H1 (cell line): ENCODE measurements at regions not wholly inside any gene's neighbourhood (a gene's known extent, or its start where the extent isn't known, plus 50 kb on each side); places are given as distances from the start of the nearest gene placed in this dataset.

Source experiments
- CTCF ChIA-PET: fragments of 300-600 bp; sonication (Branson Sonifier 250); formaldehyde crosslinking; loops from one replicate; lab custom pipeline; 2021; ENCODE audit not compliant: partially characterized antibody; lab: Charles Lee
- POLR2A ChIA-PET: fragments of 300-600 bp; sonication (Branson Sonifier 250); formaldehyde crosslinking; loops from one replicate; lab custom pipeline; 2021; ENCODE audit warnings: inconsistent platforms; ENCODE audit not compliant: partially characterized antibody; lab: Charles Lee
- DNase-seq, 2 experiments: peaks; one replicate each; pipeline versions ENCODE4 v3.0.0 to v3.0.0-alpha.2; 2010 to 2022; ENCODE audit warnings: low spot score in 2 of 2, low read depth in 1 of 2, mixed read lengths in 1 of 2
- FAIRE-seq: peaks from 2 replicates; lab custom pipeline; 2011; peaks lifted over from hg19 to GRCh38; lab: Jason Lieb, UNC
- H2AFZ ChIP-seq: 2 replicates; pipeline ENCODE4 v1.8.1; 2012; ENCODE audit warnings: low read length, inconsistent platforms
- H2AK5ac ChIP-seq: 2 replicates; pipeline ENCODE4 v1.6.1; 2013; ENCODE audit warnings: low read depth, low read length
- H2BK120ac ChIP-seq: replicated peaks from 2 replicates; pipeline ENCODE3; 2013; ENCODE audit warnings: low read depth, low read length, inconsistent platforms
- H2BK12ac ChIP-seq: 2 replicates; pipeline ENCODE4 v1.6.1; 2013; ENCODE audit warnings: low read depth, low read length
- H2BK15ac ChIP-seq: 2 replicates; pipeline ENCODE4 v1.6.1; 2013; ENCODE audit warnings: low read length
- H2BK20ac ChIP-seq: 2 replicates; pipeline ENCODE4 v1.6.1; 2013; ENCODE audit warnings: low read length
- H2BK5ac ChIP-seq: 2 replicates; pipeline ENCODE4 v1.6.1; 2013; ENCODE audit warnings: low read depth, low read length
- H3K14ac ChIP-seq: 2 replicates; pipeline ENCODE4 v1.6.1; 2013; ENCODE audit warnings: inconsistent platforms; ENCODE audit not compliant: insufficient read length
- H3K18ac ChIP-seq: 2 replicates; pipeline ENCODE4 v1.6.1; 2013; ENCODE audit warnings: low read length; ENCODE audit errors: extremely low read depth
- H3K23ac ChIP-seq: 2 replicates; pipeline ENCODE4 v1.6.1; 2013; ENCODE audit warnings: inconsistent platforms; ENCODE audit not compliant: insufficient read length
- H3K23me2 ChIP-seq: 2 replicates; pipeline ENCODE4 v1.6.1; 2013; ENCODE audit warnings: low read depth, low read length
- H3K27ac ChIP-seq: 2 replicates; pipeline ENCODE4 v1.6.1; 2011; ENCODE audit warnings: low read depth, low read length, inconsistent platforms
- H3K27me3 ChIP-seq, 4 experiments: replicated peaks in 1 of 4; 1 replicate in 1 of 4; 2 replicates in 3 of 4; pipeline versions ENCODE4 v1.6.1 to v1.8.1; 2011 to 2013; ENCODE audit warnings: low read length in 3 of 4, mild to moderate bottlenecking in 3 of 4, inconsistent platforms in 2 of 4, mixed read lengths in 2 of 4, moderate library complexity in 1 of 4; ENCODE audit not compliant: control insufficient read depth in 3 of 4, insufficient read depth in 3 of 4; ENCODE audit errors: extremely low read depth in 1 of 4
- H3K36me3 ChIP-seq, 4 experiments: 2 replicates each; pipeline versions ENCODE4 v1.6.1 to v1.8.1; 2011 to 2013; ENCODE audit warnings: mild to moderate bottlenecking in 4 of 4, low read length in 3 of 4, moderate library complexity in 2 of 4, control low read depth in 1 of 4, inconsistent platforms in 1 of 4; ENCODE audit not compliant: insufficient read depth in 4 of 4, control insufficient read depth in 2 of 4
- H3K4ac ChIP-seq: replicated peaks from 2 replicates; pipeline ENCODE3; 2013; ENCODE audit warnings: low read length, low read depth, mixed read lengths, inconsistent platforms; ENCODE audit not compliant: insufficient read length
- H3K4me1 ChIP-seq, 4 experiments: replicated peaks in 1 of 4; 1 replicate in 1 of 4; 2 replicates in 3 of 4; pipeline versions ENCODE4 v1.6.1 to v1.8.1; 2011 to 2013; ENCODE audit warnings: low read length in 3 of 4, inconsistent platforms in 2 of 4, mixed read lengths in 1 of 4; ENCODE audit not compliant: insufficient read depth in 4 of 4, control insufficient read depth in 3 of 4
- H3K4me2 ChIP-seq, 2 experiments: 2 replicates each; pipeline versions ENCODE4 v1.6.1 to v1.8.1; 2011 to 2013; ENCODE audit warnings: low read depth in 2 of 2, low read length in 2 of 2, control low read depth in 1 of 2, inconsistent platforms in 1 of 2, mild to moderate bottlenecking in 1 of 2; ENCODE audit not compliant: insufficient read depth in 1 of 2
- H3K4me3 ChIP-seq, 4 experiments: fragments of 200-600, 300-600 bp in 1 of 4; sonication (generic), shearing (Covaris generic), sonication (Bioruptor Twin) in 1 of 4; 2 replicates each; pipeline versions ENCODE4 v1.5.1 to v1.8.1; 2011 to 2016; ENCODE audit warnings: low read length in 4 of 4, low read depth in 3 of 4, control low read depth in 2 of 4, inconsistent platforms in 2 of 4, mild to moderate bottlenecking in 2 of 4, mixed read lengths in 1 of 4, moderate library complexity in 1 of 4; ENCODE audit not compliant: insufficient read depth in 2 of 4; ENCODE audit errors: extremely low read depth in 1 of 4
- H3K56ac ChIP-seq: replicated peaks from 2 replicates; pipeline ENCODE3; 2013; ENCODE audit warnings: low read depth, mild to moderate bottlenecking, mixed read lengths, low read length, inconsistent platforms; ENCODE audit not compliant: insufficient read length
- H3K79me1 ChIP-seq: 2 replicates; pipeline ENCODE4 v1.6.1; 2013; ENCODE audit warnings: low read depth, low read length, control low read depth
- H3K79me2 ChIP-seq, 2 experiments: 2 replicates each; pipeline versions ENCODE4 v1.6.1 to v1.8.1; 2012 to 2013; ENCODE audit warnings: low read length in 2 of 2, mild to moderate bottlenecking in 2 of 2, inconsistent platforms in 1 of 2; ENCODE audit not compliant: insufficient read depth in 2 of 2, control insufficient read depth in 1 of 2
- H3K9ac ChIP-seq, 4 experiments: replicated peaks in 1 of 4; 1 replicate in 1 of 4; 2 replicates in 3 of 4; pipeline versions ENCODE4 v1.6.1 to v1.8.1; 2011 to 2013; ENCODE audit warnings: low read depth in 3 of 4, low read length in 3 of 4, control low read depth in 2 of 4, mild to moderate bottlenecking in 2 of 4, moderate library complexity in 2 of 4, inconsistent platforms in 1 of 4; ENCODE audit errors: extremely low read depth in 1 of 4
- H3K9me3 ChIP-seq, 2 experiments: 2 replicates each; pipeline versions ENCODE4 v1.6.1 to v1.8.1; 2012 to 2013; ENCODE audit warnings: mild to moderate bottlenecking in 2 of 2, moderate library complexity in 2 of 2, control low read depth in 1 of 2, inconsistent platforms in 1 of 2, low read depth in 1 of 2, low read length in 1 of 2, mixed read lengths in 1 of 2; ENCODE audit not compliant: insufficient read depth in 2 of 2
- H4K20me1 ChIP-seq, 2 experiments: replicated peaks in 1 of 2; 2 replicates each; pipeline versions ENCODE3 to v1.8.1; 2011 to 2013; ENCODE audit warnings: inconsistent platforms in 2 of 2, low read length in 2 of 2, mild to moderate bottlenecking in 1 of 2; ENCODE audit not compliant: insufficient read depth in 2 of 2, control insufficient read depth in 1 of 2
- H4K5ac ChIP-seq: 2 replicates; pipeline ENCODE4 v1.6.1; 2013; ENCODE audit warnings: low read length, low read depth, mixed read lengths, inconsistent platforms; ENCODE audit not compliant: insufficient read length
- H4K8ac ChIP-seq: 2 replicates; pipeline ENCODE4 v1.8.0; 2013; ENCODE audit warnings: mild to moderate bottlenecking, moderate library complexity, low read length, inconsistent platforms; ENCODE audit not compliant: insufficient read depth; ENCODE audit errors: extremely low read depth
- H4K91ac ChIP-seq: replicated peaks from 2 replicates; pipeline ENCODE3; 2013; ENCODE audit warnings: low read length, mixed read lengths, inconsistent platforms; ENCODE audit not compliant: insufficient read length
- ASH2L ChIP-seq: fragments of 200-600, 300-600 bp; sonication (generic); IDR thresholded peaks from one replicate; pipeline ENCODE4 v1.7.1; 2017; ENCODE audit warnings: low read length
- CEBPB ChIP-seq: IDR thresholded peaks from 2 replicates; pipeline ENCODE4 v1.6.1; 2012; ENCODE audit warnings: low read depth, low read length
- CHD1 ChIP-seq: IDR thresholded peaks from 2 replicates; pipeline ENCODE4 v1.6.1; 2012; ENCODE audit warnings: low read depth, low read length, improper control_type of control experiment
- CREB1 ChIP-seq: IDR thresholded peaks from 2 replicates; pipeline ENCODE4 v1.6.1; 2012; ENCODE audit warnings: inconsistent platforms
- CTBP2 ChIP-seq: IDR thresholded peaks from 2 replicates; pipeline ENCODE4 v1.7.0; 2011; ENCODE audit warnings: borderline replicate concordance, mild to moderate bottlenecking, moderate library complexity, mixed read lengths, low read length; ENCODE audit not compliant: insufficient read depth, insufficient read length
- HDAC2 ChIP-seq, 2 experiments: fragments of 300-600 bp in 1 of 2; sonication (generic) in 1 of 2; IDR thresholded peaks; 2 replicates each; pipeline ENCODE4 v1.6.1; 2011 to 2012; ENCODE audit warnings: low read depth in 2 of 2, low read length in 2 of 2, mild to moderate bottlenecking in 2 of 2, moderate library complexity in 2 of 2, borderline replicate concordance in 1 of 2, inconsistent platforms in 1 of 2
- POLR2A ChIP-seq, 2 experiments: IDR thresholded peaks; 1 replicate in 1 of 2; 2 replicates in 1 of 2; pipeline ENCODE4 v1.6.1; 2011; ENCODE audit warnings: low read depth in 2 of 2, low read length in 2 of 2, mild to moderate bottlenecking in 2 of 2; ENCODE audit errors: control extremely low read depth in 1 of 2
- POLR2AphosphoS5 ChIP-seq: IDR thresholded peaks from 2 replicates; pipeline ENCODE4 v1.6.1; 2011; ENCODE audit warnings: low read depth, low read length
- SP1 ChIP-seq: IDR thresholded peaks from 2 replicates; pipeline ENCODE4 v1.6.1; 2011; ENCODE audit warnings: low read depth, low read length
- SP2 ChIP-seq: IDR thresholded peaks from 2 replicates; pipeline ENCODE4 v1.6.1; 2012; ENCODE audit warnings: mild to moderate bottlenecking, low read length, inconsistent platforms
- TAF1 ChIP-seq: IDR thresholded peaks from 2 replicates; pipeline ENCODE4 v1.6.1; 2011; ENCODE audit warnings: mild to moderate bottlenecking, low read depth, low read length
- TBP ChIP-seq: IDR thresholded peaks from 2 replicates; pipeline ENCODE4 v1.6.1; 2011; ENCODE audit warnings: low read depth, low read length, improper control_type of control experiment
- TEAD4 ChIP-seq: IDR thresholded peaks from 2 replicates; pipeline ENCODE4 v1.6.1; 2012; ENCODE audit warnings: low read depth, low read length, inconsistent platforms, mixed read lengths
- ZNF274 ChIP-seq: IDR thresholded peaks from 2 replicates; pipeline ENCODE4 v1.7.0; 2012; ENCODE audit warnings: low read length, borderline replicate concordance; ENCODE audit errors: extremely low read depth
- TF ChIP-seq, protein P1 (sequence below), 3 experiments: IDR thresholded peaks; 1 replicate in 2 of 3; 2 replicates in 1 of 3; pipeline versions ENCODE4 v1.5.1 to v1.6.1; 2011; ENCODE audit warnings: low read length in 3 of 3, mild to moderate bottlenecking in 3 of 3, inconsistent platforms in 2 of 3, low read depth in 1 of 3, moderate library complexity in 1 of 3; ENCODE audit not compliant: insufficient read depth in 1 of 3; ENCODE audit errors: control extremely low read depth in 1 of 3

- Histone ChIP-seq H4K8ac (no peak overlapping the region), H3K4me2 (no peak overlapping the region), H4K5ac (no peak overlapping the region), H2BK20ac (no peak overlapping the region), H3K18ac (no peak overlapping the region), H3K9ac (no peak overlapping the region), H3K79me2 (no peaks in the 10 kb centered on the region), H2BK120ac (no peak overlapping the region), H3K14ac (no peak overlapping the region), H3K23me2 (no peaks in the 10 kb centered on the region; the same call in 1 of the 2 replicates), H2AK5ac (peak overlapping the region; percentile 19; the same call in 1 of the 2 replicates), H2AFZ (no peak overlapping the region), H3K23ac (no peak overlapping the region), H4K91ac (no peak overlapping the region), H3K79me1 (no peaks in the 10 kb centered on the region), H2BK5ac (no peak overlapping the region), H3K4me1 (peaks cover 2 to 17% (median 9%) of the 10 kb centered on the region in 4 experiments; a peak in 4 of 7 replicates), H3K4me3 (no peak overlapping the region), H3K9me3 (no peaks in the 10 kb centered on the region), H3K27me3 (no peaks in the 10 kb centered on the region), H3K56ac (no peak overlapping the region), H2BK12ac (no peak overlapping the region), H2BK15ac (no peak overlapping the region), H4K20me1 (no peaks in the 10 kb centered on the region), H3K4ac (no peak overlapping the region), H3K27ac (no peak overlapping the region), H3K36me3 (no peaks in the 10 kb centered on the region)
- DNase-seq (no peak), FAIRE-seq (no peak)
- ChIA-PET CTCF (interaction anchor here (0.9 kb wide), 1 partner anchor 163 kb away, joined by 3 read pairs; no protein-coding TSS in a partner anchor), POLR2A (no interaction called here)
- TF ChIP-seq HDAC2 (IDR thresholded peaks at IDR 0.05; ENCODE audit: borderline replicate concordance in 1 of 2, low read depth in 2 of 2, low read length in 2 of 2) = no peak
- no peak for TF ChIP-seq ASH2L
- no peak for TF ChIP-seq TEAD4
- TF ChIP-seq CHD1 = no peak
- no peak for TF ChIP-seq CEBPB
- no peak for TF ChIP-seq POLR2AphosphoS5
- TF ChIP-seq CREB1 = no peak
- no peak for TF ChIP-seq ZNF274
- TF ChIP-seq POLR2A (IDR thresholded peaks at IDR 0.05; ENCODE audit: control extremely low read depth in 1 of 2, low read depth in 2 of 2, low read length in 2 of 2) = no peak
- TF ChIP-seq TBP = no peak
- TF ChIP-seq, protein P1, sequence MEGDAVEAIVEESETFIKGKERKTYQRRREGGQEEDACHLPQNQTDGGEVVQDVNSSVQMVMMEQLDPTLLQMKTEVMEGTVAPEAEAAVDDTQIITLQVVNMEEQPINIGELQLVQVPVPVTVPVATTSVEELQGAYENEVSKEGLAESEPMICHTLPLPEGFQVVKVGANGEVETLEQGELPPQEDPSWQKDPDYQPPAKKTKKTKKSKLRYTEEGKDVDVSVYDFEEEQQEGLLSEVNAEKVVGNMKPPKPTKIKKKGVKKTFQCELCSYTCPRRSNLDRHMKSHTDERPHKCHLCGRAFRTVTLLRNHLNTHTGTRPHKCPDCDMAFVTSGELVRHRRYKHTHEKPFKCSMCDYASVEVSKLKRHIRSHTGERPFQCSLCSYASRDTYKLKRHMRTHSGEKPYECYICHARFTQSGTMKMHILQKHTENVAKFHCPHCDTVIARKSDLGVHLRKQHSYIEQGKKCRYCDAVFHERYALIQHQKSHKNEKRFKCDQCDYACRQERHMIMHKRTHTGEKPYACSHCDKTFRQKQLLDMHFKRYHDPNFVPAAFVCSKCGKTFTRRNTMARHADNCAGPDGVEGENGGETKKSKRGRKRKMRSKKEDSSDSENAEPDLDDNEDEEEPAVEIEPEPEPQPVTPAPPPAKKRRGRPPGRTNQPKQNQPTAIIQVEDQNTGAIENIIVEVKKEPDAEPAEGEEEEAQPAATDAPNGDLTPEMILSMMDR (IDR thresholded peaks at IDR 0.05; ENCODE audit: control extremely low read depth in 1 of 3, insufficient read depth in 1 of 3, low read depth in 1 of 3, low read length in 3 of 3) = no peak
- no peak for TF ChIP-seq CTBP2
- TF ChIP-seq SP1 = no peak
- no peak for TF ChIP-seq SP2
- no peak for TF ChIP-seq TAF1
These were observed 164.1 kb upstream of the PELI2 start for GRCh38 chr14:55954108-55954507.
